Ishikawa (cell line): ENCODE measurements at regions not wholly inside any gene's neighbourhood (a gene's known extent, or its start where the extent isn't known, plus 50 kb on each side); places are given as distances from the start of the nearest gene placed in this dataset.

Experiments
- CEBPB ChIP-seq: IDR thresholded peaks from 2 replicates; pipeline ENCODE4 v1.6.1; 2012
- CREB1 ChIP-seq: IDR thresholded peaks from 2 replicates; pipeline ENCODE4 v1.6.1; 2012; ENCODE audit warnings: low read depth
- EGR1 ChIP-seq: IDR thresholded peaks from 2 replicates; pipeline ENCODE4 v1.6.1; 2012
- EP300 ChIP-seq: IDR thresholded peaks from 2 replicates; pipeline ENCODE4 v1.6.1; 2012; ENCODE audit warnings: borderline replicate concordance
- FOXM1 ChIP-seq: IDR thresholded peaks from 2 replicates; pipeline ENCODE4 v1.6.1; 2012; ENCODE audit warnings: low read depth, borderline replicate concordance
- NFIC ChIP-seq: IDR thresholded peaks from 2 replicates; pipeline ENCODE4 v1.6.1; 2012
- RAD21 ChIP-seq: IDR thresholded peaks from 2 replicates; pipeline ENCODE4 v1.6.1; 2012; ENCODE audit warnings: low read depth
- TAF1 ChIP-seq: IDR thresholded peaks from 2 replicates; pipeline ENCODE4 v1.6.1; 2012; ENCODE audit warnings: low read depth, mild to moderate bottlenecking
- TCF12 ChIP-seq: IDR thresholded peaks from 2 replicates; pipeline ENCODE4 v1.6.1; 2012; ENCODE audit warnings: low read depth
- YY1 ChIP-seq: IDR thresholded peaks from 2 replicates; pipeline ENCODE4 v1.6.1; 2012; ENCODE audit warnings: low read depth
- ZBTB7A ChIP-seq: IDR thresholded peaks from 2 replicates; pipeline ENCODE4 v1.6.1; 2012; ENCODE audit warnings: low read depth
- TF ChIP-seq, protein P1 (sequence below): IDR thresholded peaks from 2 replicates; pipeline ENCODE4 v1.6.1; 2012
- TF ChIP-seq, protein P2 (sequence below): IDR thresholded peaks from 2 replicates; pipeline ENCODE4 v1.6.1; 2012; ENCODE audit warnings: low read depth, mild to moderate bottlenecking
- TF ChIP-seq, protein P3 (sequence below): IDR thresholded peaks from 2 replicates; pipeline ENCODE4 v1.6.1; 2012

DNA sequence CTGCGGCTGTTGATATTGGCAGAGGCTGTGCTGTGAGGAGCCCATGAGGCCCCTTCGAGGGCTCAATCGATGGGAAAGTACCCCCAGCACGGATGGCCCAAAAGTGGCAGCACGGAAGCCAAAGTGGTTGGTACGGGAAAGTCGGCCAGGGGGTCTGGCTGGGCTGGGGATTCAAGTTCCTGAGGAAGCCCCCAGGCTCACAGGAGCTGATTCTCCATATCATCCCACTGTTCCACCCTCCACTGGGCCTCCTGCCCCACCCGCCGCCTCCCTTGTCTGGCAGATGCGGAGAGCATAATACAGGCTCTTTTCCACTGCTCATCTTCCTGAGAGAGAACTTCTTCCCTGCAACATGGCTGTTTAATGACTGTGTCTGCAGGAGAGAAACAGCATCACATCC, 217.8 kb upstream of the CST7 start:
- TF ChIP-seq RAD21 (no peak), EP300 (no peak), YY1 (no peak), TAF1 (no peak), EGR1 (no peak), CREB1 (no peak), ZBTB7A (no peak), TCF12 (no peak), CEBPB (no peak), NFIC (no peak), FOXM1 (no peak)
- TF ChIP-seq, protein P1, sequence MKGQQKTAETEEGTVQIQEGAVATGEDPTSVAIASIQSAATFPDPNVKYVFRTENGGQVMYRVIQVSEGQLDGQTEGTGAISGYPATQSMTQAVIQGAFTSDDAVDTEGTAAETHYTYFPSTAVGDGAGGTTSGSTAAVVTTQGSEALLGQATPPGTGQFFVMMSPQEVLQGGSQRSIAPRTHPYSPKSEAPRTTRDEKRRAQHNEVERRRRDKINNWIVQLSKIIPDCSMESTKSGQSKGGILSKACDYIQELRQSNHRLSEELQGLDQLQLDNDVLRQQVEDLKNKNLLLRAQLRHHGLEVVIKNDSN: no peak
- TF ChIP-seq, protein P2, sequence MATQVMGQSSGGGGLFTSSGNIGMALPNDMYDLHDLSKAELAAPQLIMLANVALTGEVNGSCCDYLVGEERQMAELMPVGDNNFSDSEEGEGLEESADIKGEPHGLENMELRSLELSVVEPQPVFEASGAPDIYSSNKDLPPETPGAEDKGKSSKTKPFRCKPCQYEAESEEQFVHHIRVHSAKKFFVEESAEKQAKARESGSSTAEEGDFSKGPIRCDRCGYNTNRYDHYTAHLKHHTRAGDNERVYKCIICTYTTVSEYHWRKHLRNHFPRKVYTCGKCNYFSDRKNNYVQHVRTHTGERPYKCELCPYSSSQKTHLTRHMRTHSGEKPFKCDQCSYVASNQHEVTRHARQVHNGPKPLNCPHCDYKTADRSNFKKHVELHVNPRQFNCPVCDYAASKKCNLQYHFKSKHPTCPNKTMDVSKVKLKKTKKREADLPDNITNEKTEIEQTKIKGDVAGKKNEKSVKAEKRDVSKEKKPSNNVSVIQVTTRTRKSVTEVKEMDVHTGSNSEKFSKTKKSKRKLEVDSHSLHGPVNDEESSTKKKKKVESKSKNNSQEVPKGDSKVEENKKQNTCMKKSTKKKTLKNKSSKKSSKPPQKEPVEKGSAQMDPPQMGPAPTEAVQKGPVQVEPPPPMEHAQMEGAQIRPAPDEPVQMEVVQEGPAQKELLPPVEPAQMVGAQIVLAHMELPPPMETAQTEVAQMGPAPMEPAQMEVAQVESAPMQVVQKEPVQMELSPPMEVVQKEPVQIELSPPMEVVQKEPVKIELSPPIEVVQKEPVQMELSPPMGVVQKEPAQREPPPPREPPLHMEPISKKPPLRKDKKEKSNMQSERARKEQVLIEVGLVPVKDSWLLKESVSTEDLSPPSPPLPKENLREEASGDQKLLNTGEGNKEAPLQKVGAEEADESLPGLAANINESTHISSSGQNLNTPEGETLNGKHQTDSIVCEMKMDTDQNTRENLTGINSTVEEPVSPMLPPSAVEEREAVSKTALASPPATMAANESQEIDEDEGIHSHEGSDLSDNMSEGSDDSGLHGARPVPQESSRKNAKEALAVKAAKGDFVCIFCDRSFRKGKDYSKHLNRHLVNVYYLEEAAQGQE: no peak
- TF ChIP-seq, protein P3, sequence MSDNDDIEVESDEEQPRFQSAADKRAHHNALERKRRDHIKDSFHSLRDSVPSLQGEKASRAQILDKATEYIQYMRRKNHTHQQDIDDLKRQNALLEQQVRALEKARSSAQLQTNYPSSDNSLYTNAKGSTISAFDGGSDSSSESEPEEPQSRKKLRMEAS: no peak
